ENCODE measurements at regions not wholly inside any gene's neighbourhood (a gene's known extent, or its start where the extent isn't known, plus 50 kb on each side); places are given as distances from the start of the nearest gene placed in this dataset.

DNA sequence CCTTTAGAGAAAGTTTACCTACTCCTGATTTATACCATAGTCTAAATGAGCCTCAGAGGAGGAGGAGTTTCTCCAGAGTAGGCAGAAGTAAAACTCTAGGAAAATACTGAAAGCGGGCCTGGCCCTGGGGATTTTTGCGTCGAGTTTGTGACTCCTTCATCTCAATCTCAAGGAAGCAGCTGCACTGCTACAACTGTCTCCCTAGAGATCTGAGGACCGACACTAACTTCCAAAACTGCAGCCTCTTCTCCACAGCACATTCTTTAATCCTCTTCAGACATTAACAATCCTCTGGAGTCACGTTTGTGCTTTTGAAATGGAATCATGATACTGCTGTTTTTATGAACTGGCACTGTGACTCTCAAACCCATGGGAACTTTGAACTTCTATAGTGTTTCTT lies 281.4 kb downstream of the KCNS3 start:
- TF ChIP-seq, protein P1, sequence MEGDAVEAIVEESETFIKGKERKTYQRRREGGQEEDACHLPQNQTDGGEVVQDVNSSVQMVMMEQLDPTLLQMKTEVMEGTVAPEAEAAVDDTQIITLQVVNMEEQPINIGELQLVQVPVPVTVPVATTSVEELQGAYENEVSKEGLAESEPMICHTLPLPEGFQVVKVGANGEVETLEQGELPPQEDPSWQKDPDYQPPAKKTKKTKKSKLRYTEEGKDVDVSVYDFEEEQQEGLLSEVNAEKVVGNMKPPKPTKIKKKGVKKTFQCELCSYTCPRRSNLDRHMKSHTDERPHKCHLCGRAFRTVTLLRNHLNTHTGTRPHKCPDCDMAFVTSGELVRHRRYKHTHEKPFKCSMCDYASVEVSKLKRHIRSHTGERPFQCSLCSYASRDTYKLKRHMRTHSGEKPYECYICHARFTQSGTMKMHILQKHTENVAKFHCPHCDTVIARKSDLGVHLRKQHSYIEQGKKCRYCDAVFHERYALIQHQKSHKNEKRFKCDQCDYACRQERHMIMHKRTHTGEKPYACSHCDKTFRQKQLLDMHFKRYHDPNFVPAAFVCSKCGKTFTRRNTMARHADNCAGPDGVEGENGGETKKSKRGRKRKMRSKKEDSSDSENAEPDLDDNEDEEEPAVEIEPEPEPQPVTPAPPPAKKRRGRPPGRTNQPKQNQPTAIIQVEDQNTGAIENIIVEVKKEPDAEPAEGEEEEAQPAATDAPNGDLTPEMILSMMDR (conservative IDR thresholded peaks at IDR 0.05; ENCODE audit: low read depth, low read length): no peak
- TF ChIP-seq EZH2 (IDR thresholded peaks at IDR 0.05; ENCODE audit: borderline replicate concordance, low read depth, low read length, poor library complexity, severe bottlenecking): no peak

All from A673 (cell line).